ENCODE measurements at regions not wholly inside any gene's neighbourhood (a gene's known extent, or its start where the extent isn't known, plus 50 kb on each side); places are given as distances from the start of the nearest gene placed in this dataset.
"Not testable (repeated sequence)": the region's sequence is repeated elsewhere in the genome, so short reads cannot be mapped to it uniquely, and the experiment has no call there.

- Histone ChIP-seq H3K4me3 (ENCODE audit: low read depth in 1 of 2, low read length in 1 of 2) (no peak overlapping the region), H3K4me1 (ENCODE audit: control insufficient read depth in 1 of 2, insufficient read depth in 1 of 2, low read depth in 1 of 2, low read length in 1 of 2) (no peaks in the 10 kb centered on the region), H3K9me3 (no peaks in the 10 kb centered on the region), H3K27ac (no peak overlapping the region), H3K36me3 (no peaks in the 10 kb centered on the region), H3K27me3 (no peaks in the 10 kb centered on the region)
- TF ChIP-seq, protein P1, sequence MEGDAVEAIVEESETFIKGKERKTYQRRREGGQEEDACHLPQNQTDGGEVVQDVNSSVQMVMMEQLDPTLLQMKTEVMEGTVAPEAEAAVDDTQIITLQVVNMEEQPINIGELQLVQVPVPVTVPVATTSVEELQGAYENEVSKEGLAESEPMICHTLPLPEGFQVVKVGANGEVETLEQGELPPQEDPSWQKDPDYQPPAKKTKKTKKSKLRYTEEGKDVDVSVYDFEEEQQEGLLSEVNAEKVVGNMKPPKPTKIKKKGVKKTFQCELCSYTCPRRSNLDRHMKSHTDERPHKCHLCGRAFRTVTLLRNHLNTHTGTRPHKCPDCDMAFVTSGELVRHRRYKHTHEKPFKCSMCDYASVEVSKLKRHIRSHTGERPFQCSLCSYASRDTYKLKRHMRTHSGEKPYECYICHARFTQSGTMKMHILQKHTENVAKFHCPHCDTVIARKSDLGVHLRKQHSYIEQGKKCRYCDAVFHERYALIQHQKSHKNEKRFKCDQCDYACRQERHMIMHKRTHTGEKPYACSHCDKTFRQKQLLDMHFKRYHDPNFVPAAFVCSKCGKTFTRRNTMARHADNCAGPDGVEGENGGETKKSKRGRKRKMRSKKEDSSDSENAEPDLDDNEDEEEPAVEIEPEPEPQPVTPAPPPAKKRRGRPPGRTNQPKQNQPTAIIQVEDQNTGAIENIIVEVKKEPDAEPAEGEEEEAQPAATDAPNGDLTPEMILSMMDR (IDR thresholded peaks at IDR 0.05), result no peak
Measured at GRCh38 chr12:67096533-67097318, 172.4 kb upstream of the CAND1 start.

DNA sequence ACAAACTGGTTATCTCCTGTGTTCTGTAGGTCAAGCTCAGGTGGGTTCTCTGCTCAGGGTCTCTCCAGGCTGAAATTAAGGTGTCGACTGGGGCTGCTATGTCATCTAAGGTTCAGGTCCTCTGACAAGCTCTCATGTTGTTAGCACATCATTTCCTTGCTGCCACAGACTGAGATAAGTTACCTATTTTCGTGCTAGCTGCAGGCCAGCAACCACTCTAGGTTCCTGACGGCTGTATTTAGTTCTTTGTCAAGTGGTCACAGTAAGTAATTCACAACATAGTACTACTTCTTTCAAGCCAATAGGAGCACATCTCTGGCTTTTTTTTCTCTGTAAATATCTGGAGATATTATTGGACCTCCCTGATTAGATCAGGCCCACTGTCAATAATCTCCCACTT lies 169.3 kb upstream of the CAND1 start:
- H3K27me3 ChIP-seq, result no peaks in the 10 kb centered on the region
- no peaks in the 10 kb centered on the region for H3K36me3 ChIP-seq
- no peak overlapping the region for H3K4me3 ChIP-seq (ENCODE audit: low read depth in 1 of 2, low read length in 1 of 2)
- H3K9me3 ChIP-seq, result no peaks in the 10 kb centered on the region
- H3K27ac ChIP-seq, result no peak overlapping the region
- H3K4me1 ChIP-seq (ENCODE audit: control insufficient read depth in 1 of 2, insufficient read depth in 1 of 2, low read depth in 1 of 2, low read length in 1 of 2), result no peaks in the 10 kb centered on the region
- TF ChIP-seq, protein P1 (IDR thresholded peaks at IDR 0.05), result no peak

GRCh38 chr12:67103521-67103920 lies 165.6 kb upstream of the CAND1 start:
- Histone ChIP-seq H3K4me1 (ENCODE audit: control insufficient read depth in 1 of 2, insufficient read depth in 1 of 2, low read depth in 1 of 2, low read length in 1 of 2) (no peaks in the 10 kb centered on the region), H3K36me3 (no peaks in the 10 kb centered on the region), H3K4me3 (ENCODE audit: low read depth in 1 of 2, low read length in 1 of 2) (no peak overlapping the region), H3K27me3 (no peaks in the 10 kb centered on the region), H3K27ac (no peak overlapping the region), H3K9me3 (no peaks in the 10 kb centered on the region)
- TF ChIP-seq, protein P1 (IDR thresholded peaks at IDR 0.05), result no peak

DNA sequence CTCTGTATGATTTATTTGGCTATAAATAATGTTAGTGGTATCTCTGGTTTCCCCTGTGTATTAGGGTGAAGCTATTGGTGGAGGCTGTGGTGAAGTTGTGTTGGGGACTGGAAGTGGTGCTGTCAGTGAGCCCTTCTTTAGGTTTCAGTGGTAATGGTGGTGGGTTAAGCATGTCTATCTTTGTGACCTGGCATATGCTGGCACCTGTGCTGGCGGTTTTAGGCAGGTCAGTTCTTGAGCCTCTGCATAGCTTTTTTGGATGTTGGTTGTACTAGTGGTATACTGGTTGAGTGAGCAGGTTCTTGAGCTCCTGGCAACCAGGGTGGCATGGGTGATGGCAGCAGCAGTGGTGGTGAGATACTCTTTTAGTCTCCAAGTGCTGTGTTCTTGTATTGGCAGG lies 161.9 kb upstream of the CAND1 start:
- Histone ChIP-seq H3K4me3 (ENCODE audit: low read depth in 1 of 2, low read length in 1 of 2) (no peak overlapping the region), H3K4me1 (ENCODE audit: control insufficient read depth in 1 of 2, insufficient read depth in 1 of 2, low read depth in 1 of 2, low read length in 1 of 2) (no peaks in the 10 kb centered on the region), H3K27me3 (no peaks in the 10 kb centered on the region), H3K9me3 (no peaks in the 10 kb centered on the region), H3K36me3 (no peaks in the 10 kb centered on the region), H3K27ac (no peak overlapping the region)
- TF ChIP-seq, protein P1 (IDR thresholded peaks at IDR 0.05), result no peak

DNA sequence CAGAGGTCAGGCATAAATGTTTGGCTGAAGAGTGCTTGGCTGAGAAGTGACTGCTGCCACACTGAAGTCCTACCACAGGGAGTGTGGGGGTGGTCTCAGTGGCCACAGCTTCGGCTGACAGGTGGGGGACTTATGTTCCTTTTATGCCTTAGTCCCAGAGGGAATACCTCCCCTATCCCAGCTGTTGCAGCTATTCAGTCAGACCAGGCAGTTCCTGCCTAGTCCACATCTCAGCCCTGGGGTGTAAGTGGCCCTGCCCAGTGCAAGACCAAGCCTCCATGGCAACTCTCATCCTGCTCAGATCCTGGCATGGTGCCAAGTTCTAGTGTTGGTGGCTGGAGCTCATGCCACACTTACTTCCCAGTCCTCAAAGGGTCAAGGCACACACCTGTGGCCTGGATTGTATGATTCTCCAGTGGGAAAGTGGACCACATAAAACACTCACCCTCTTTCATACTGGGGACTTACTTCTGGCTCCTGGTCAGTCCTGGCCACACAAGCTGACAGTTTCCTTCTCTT lies 161.3 kb upstream of the CAND1 start:
- no peak overlapping the region for H3K27ac ChIP-seq
- H3K9me3 ChIP-seq, result no peaks in the 10 kb centered on the region
- TF ChIP-seq, protein P1 (IDR thresholded peaks at IDR 0.05), result no peak
- H3K4me3 ChIP-seq (ENCODE audit: low read depth in 1 of 2, low read length in 1 of 2), result no peak overlapping the region
- H3K4me1 ChIP-seq (ENCODE audit: control insufficient read depth in 1 of 2, insufficient read depth in 1 of 2, low read depth in 1 of 2, low read length in 1 of 2), result no peaks in the 10 kb centered on the region
- no peaks in the 10 kb centered on the region for H3K27me3 ChIP-seq
- H3K36me3 ChIP-seq, result no peaks in the 10 kb centered on the region

DNA sequence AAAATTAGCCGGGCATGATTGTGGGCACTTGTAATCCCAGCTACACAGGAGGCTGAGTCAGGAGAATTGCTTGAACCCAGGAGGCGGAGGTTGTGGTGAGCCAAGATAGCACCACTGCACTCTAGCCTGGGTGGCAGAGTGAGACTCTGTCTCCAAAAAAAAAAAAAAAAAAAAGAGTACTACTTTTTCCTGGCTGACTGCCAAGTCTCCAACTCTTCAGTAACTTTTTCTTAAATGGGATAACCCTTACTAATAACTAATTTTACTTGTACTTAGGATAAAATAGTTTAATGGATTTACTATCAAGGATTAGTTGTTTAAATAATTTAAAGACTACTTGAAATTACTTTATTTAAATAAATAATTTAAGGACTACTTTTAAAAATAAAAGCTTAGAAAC lies 158.8 kb upstream of the CAND1 start:
- not testable (repeated sequence) for H3K4me1 ChIP-seq (ENCODE audit: control insufficient read depth in 1 of 2, insufficient read depth in 1 of 2, low read depth in 1 of 2, low read length in 1 of 2); H3K27me3 ChIP-seq; H3K36me3 ChIP-seq; H3K4me3 ChIP-seq (ENCODE audit: low read depth in 1 of 2, low read length in 1 of 2); H3K27ac ChIP-seq; H3K9me3 ChIP-seq
